ENCODE measurements at regions not wholly inside any gene's neighbourhood (a gene's known extent, or its start where the extent isn't known, plus 50 kb on each side); places are given as distances from the start of the nearest gene placed in this dataset.
A peak's percentile ranks its signal among the peaks of the same experiment; 100 is the strongest.

DNA sequence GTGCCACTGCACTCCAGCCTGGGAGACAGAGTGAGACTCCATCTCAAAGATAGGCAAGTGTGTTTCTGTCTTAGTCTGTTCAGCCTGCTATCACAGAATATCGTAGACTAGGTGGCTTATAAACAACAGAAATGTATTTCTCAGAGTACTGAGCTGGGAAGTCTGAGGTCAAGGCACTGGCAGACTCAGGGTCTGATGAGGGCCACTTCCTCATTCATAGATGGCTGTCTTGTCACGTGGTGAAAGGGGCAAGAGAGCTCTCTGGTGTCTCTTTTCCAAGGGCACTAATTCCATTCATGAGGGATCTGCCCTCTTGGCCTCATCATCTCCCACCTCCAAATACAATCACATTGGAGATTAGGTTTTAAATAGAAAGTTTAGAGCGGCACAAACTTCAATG lies 95.6 kb upstream of the PHACTR3 start:
- no peak for DNase-seq

GRCh38 chr20:59512651-59513050 lies 91.7 kb upstream of the PHACTR3 start:
- no peak for DNase-seq

DNA sequence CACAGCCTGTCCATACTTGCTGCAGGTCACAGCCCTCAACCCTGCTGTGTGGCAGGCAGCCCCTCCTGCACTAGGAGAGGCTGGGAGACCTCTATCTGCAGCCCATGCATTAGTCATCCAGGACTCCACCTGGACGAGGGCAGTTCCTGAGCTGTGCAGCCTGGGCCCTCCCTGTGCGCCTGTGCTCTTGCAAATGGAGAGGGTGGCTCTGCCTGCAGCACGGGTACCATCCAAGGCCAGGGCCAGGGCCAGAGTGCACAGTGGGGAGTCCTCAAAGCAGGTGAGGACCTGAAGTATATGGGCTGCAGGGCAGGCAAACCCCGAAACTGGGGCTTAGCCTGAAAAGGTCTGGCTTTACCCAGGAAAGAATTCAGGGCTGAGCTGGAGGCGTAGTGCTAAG lies 89.8 kb upstream of the PHACTR3 start:
- DNase-seq = no peak

- DNase-seq = peak; percentile 30
Observed at GRCh38 chr20:59515013-59515905, 89.1 kb upstream of the PHACTR3 start.

DNA sequence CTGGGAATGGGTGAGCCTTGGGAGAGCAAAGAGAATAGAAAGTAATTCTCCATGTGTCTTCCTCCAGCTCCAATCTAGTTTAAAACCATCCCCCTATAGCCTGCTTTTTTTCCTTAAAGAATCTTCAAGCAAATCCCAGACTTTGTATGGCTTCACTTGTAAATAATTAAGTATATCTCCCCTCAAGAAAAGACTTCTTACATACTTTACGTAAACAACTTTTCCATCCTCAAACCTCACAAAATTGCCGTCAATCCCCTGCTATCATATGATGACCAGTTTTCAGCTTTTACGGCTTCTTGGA lies 88.5 kb upstream of the PHACTR3 start:
- no peak for DNase-seq

- DNase-seq = peak; percentile 45
Observed at GRCh38 chr20:59518881-59519706, 85.2 kb upstream of the PHACTR3 start.

DNA sequence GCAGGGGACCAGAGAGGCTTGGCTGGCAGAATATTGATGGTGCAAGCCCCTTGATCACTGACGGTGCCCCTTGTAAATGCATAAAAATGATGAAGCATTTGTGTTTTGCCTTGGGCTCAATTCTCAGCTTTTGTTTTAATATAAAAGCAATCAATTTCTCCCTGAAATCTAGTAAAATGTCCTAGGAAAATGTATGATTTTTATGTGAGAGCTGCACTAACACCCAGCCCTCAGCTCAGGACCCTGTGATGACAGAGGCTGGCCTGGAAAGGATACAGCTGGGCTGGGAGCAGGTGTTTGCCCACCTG lies 84.7 kb upstream of the PHACTR3 start:
- no peak for DNase-seq

DNA sequence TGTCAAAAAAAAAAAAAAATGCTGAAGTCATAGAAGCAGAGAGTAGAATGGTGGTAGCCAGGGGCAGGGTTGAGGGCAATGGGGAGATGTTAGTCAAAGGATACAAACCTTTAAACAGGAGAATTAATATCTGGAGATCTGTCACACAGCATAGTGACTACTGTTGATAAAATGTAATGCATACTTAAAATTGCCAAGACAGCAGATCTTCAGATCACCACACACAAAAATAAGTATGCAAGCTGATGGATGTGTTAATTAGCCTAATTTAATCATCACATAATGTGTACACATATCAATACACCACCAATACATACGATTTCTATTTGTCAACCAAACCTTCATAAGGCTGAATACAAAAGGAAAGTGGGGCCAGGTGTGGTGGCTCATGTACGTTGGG lies 83.5 kb upstream of the PHACTR3 start:
- DNase-seq = no peak

DNA sequence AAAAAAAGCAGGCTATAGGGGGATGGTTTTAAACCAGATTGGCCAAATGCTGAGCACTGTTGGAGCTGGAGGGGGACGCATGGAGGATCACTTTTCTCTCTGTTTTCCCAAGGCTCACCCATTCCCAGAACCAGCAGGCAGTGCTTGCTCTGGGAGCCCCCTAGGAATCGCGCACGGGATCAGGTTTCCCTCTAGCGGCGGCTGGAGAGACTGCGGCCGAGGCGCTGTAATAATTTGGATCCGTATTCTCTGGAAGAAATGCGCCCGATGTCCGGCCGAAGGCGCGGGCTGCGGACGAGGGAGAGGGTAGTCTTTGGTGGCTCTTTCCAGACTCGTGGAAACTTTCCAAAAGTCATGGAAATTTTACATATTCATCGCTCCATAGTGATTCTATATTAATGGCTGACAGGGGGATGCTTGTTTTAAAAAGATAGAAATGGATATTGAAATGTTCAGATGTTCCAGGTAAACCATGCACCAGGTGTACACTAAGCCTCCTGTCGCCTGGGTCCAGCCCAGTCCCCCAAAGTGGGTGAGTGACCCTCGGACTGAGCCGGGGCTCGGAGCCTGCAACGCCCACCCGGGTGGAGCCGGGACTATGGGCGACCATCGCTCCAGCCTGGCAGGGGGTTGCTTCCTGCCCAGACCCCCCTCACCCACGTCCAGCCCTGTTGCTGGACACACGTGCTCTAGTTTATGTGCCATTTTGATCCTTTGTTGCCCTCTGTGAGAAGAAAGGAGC lies 78.7 kb upstream of the PHACTR3 start:
- DNase-seq = peak; percentile 16

- no peak for DNase-seq
Observed at GRCh38 chr20:59526242-59527225, 77.8 kb upstream of the PHACTR3 start.

GRCh38 chr20:59530782-59531181 lies 73.6 kb upstream of the PHACTR3 start:
- no peak for DNase-seq

DNA sequence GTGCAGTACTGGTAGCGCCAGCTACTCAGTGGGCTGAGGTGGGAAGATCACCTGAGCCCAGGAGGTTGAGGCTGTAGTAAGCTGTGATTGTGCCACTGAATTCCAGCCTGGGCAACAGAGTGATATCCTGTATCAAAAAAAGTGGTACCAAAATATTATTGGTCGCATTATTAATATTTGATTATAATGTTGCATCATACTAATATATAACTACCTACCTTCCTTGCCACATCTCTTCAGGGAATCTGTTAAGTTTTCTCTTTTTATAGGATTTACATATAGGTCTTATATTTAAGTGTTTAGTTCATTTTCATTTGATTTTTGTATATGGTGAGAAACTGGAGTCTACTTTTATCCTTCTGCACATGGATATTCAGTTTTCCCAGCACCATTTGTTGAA lies 66.3 kb upstream of the PHACTR3 start:
- no peak for DNase-seq

DNA sequence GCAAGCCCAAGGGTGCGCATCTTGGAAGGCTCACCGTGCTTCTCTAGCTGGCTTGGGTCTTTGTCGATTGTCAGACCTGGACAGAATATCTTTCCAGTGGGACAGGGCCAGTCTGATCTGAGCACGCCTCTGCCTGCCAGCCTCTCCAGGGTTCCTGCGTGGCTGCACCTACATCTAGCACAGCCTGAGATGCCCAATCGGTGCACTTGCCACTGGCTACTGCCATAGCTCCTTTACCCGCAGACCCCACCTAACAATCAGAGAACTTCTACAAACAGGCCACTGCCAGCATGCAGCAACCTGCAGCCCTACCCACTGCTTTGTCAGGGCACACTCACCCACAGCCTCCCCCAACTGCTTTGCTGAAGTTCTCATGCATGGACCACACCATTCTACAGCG lies 56.7 kb upstream of the PHACTR3 start:
- DNase-seq = no peak

Measured in NCI-H146 (cell line).